ENCODE measurements at regions not wholly inside any gene's neighbourhood (a gene's known extent, or its start where the extent isn't known, plus 50 kb on each side); places are given as distances from the start of the nearest gene placed in this dataset.

DNA sequence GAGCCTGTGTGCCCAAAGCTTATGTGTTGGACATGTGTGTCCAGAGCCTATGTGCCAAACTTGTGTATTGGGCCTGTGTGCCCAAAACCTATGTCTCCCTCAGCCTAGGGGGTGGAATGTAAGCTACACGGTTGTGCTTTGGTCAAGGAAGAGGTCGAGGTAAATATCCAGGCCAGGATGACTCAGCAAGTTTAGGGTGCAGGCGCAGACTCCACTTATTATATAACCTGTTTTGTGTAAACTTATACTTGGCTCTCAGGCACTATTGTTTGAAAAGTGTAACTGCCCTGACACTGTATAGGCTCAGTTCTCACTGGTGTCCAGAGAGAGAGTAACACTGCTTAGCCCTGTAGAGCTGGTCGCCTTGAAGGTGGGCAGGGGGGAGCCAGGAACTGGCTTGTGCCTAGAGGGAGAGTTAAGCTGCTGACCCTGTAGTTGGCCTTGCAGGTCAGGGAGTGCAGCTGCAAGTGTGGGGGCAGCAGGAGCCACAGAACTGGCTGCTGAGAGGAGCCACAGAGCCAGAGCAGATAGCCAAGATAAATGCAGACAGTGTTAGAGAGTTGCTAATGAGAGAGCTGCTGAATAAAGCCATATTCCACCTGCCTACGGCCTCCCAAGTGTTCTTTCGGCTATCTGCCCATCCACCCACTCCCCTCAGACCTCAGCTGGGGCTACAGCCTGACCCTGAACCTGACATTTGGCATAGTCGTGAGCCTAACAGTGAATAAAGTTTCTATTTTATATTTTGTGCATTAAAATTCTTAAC is 517.2 kb upstream of the SLITRK1 start:
- Histone ChIP-seq H4K20me1 (ENCODE audit: insufficient read depth, poor library complexity, severe bottlenecking) (no peaks in the 10 kb centered on the region), H3K79me2 (no peaks in the 10 kb centered on the region), H3K9me3 (ENCODE audit: low read depth) (no peaks in the 10 kb centered on the region), H3K27me3 (no peaks in the 10 kb centered on the region), H3K9me2 (replicated peaks; ENCODE audit: insufficient read depth) (no peaks in the 10 kb centered on the region), H2AFZ (no peak overlapping the region), H3K4me3 (no peak overlapping the region), H3K27ac (no peak overlapping the region), H3K36me3 (replicated peaks; ENCODE audit: insufficient read depth, low read depth) (no peaks in the 10 kb centered on the region), H3K4me2 (no peak overlapping the region), H3K4me1 (ENCODE audit: insufficient read depth) (no peaks in the 10 kb centered on the region)
- 82% methylated on average over 7 of the region's 7 CpGs for WGBS (ENCODE audit: low lambda C conversion rate, missing lambda C conversion rate)
- TF ChIP-seq, protein P1, sequence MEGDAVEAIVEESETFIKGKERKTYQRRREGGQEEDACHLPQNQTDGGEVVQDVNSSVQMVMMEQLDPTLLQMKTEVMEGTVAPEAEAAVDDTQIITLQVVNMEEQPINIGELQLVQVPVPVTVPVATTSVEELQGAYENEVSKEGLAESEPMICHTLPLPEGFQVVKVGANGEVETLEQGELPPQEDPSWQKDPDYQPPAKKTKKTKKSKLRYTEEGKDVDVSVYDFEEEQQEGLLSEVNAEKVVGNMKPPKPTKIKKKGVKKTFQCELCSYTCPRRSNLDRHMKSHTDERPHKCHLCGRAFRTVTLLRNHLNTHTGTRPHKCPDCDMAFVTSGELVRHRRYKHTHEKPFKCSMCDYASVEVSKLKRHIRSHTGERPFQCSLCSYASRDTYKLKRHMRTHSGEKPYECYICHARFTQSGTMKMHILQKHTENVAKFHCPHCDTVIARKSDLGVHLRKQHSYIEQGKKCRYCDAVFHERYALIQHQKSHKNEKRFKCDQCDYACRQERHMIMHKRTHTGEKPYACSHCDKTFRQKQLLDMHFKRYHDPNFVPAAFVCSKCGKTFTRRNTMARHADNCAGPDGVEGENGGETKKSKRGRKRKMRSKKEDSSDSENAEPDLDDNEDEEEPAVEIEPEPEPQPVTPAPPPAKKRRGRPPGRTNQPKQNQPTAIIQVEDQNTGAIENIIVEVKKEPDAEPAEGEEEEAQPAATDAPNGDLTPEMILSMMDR (IDR thresholded peaks at IDR 0.05; ENCODE audit: poor library complexity) = no peak
- no peak for DNase-seq (ENCODE audit: low spot score)

DNA sequence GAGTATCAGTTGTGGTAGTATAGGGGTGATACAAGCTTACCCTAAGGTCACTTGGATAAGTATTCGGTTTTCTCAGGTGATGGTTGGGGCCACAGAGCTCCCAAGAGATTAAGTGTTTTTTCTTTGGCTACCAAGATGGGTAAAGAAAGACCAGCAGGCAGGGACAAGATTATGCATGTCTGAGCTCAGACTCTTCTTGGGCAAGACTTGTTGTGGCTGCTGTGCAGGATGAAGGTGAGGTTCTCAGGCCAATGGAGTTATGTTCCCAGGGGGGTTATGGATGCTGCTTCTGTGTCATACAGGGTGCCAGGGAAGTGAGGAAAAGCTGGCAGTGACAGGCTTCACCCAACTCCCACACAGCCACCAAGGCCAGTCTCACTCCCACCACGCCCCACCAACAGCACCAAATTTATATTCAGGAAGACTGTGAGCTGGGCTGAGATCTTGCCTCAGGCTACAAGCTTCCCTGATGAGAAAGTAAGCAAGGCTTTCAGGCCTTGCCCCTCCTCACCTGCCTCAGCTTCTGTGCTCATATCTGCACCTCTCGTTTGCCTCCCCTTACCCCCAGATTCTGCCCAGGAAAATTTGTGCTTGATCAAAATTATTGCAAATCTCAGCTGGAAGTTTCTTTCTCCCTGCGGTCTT is 511.8 kb upstream of the SLITRK1 start:
- TF ChIP-seq EZH2phosphoT487 (IDR thresholded peaks at IDR 0.05; ENCODE audit: low read depth, severe bottlenecking, unreplicated experiment) = no peak
- TF ChIP-seq, protein P1 (IDR thresholded peaks at IDR 0.05; ENCODE audit: poor library complexity) = no peak
- H3K4me3 ChIP-seq = no peak overlapping the region
- H4K20me1 ChIP-seq (ENCODE audit: insufficient read depth, poor library complexity, severe bottlenecking) = no peaks in the 10 kb centered on the region
- no peaks in the 10 kb centered on the region for H3K27me3 ChIP-seq
- H3K4me2 ChIP-seq = no peak overlapping the region
- no peaks in the 10 kb centered on the region for H3K79me2 ChIP-seq
- no peak overlapping the region for H3K27ac ChIP-seq
- no peak overlapping the region for H2AFZ ChIP-seq
- WGBS (ENCODE audit: low lambda C conversion rate, missing lambda C conversion rate) = 76% methylated on average over 4 of the region's 4 CpGs
- DNase-seq (ENCODE audit: low spot score) = no peak
- H3K9me2 ChIP-seq (replicated peaks; ENCODE audit: insufficient read depth) = no peaks in the 10 kb centered on the region
- H3K4me1 ChIP-seq (ENCODE audit: insufficient read depth) = no peaks in the 10 kb centered on the region
- no peaks in the 10 kb centered on the region for H3K9me3 ChIP-seq (ENCODE audit: low read depth)
- H3K36me3 ChIP-seq (replicated peaks; ENCODE audit: insufficient read depth, low read depth) = no peaks in the 10 kb centered on the region

- no peak for TF ChIP-seq EZH2phosphoT487 (IDR thresholded peaks at IDR 0.05; ENCODE audit: low read depth, severe bottlenecking, unreplicated experiment)
- TF ChIP-seq, protein P1 (IDR thresholded peaks at IDR 0.05; ENCODE audit: poor library complexity) = no peak
- TF ChIP-seq EZH2 (IDR thresholded peaks at IDR 0.05; ENCODE audit: borderline replicate concordance) = no peak
- Histone ChIP-seq H3K27me3 (no peaks in the 10 kb centered on the region), H3K4me3 (no peak overlapping the region), H3K9me2 (replicated peaks; ENCODE audit: insufficient read depth) (no peaks in the 10 kb centered on the region), H2AFZ (no peak overlapping the region), H3K4me1 (ENCODE audit: insufficient read depth) (no peaks in the 10 kb centered on the region), H4K20me1 (ENCODE audit: insufficient read depth, poor library complexity, severe bottlenecking) (no peaks in the 10 kb centered on the region), H3K4me2 (no peak overlapping the region), H3K79me2 (no peaks in the 10 kb centered on the region), H3K9me3 (ENCODE audit: low read depth) (no peaks in the 10 kb centered on the region), H3K27ac (no peak overlapping the region), H3K36me3 (replicated peaks; ENCODE audit: insufficient read depth, low read depth) (no peaks in the 10 kb centered on the region)
- DNase-seq (ENCODE audit: low spot score) = no peak
- WGBS (ENCODE audit: low lambda C conversion rate, missing lambda C conversion rate) = 48% methylated on average over 3 of the region's 3 CpGs
Measured at GRCh38 chr13:84380866-84381265, 498.6 kb upstream of the SLITRK1 start.
